Osteocyte (in vitro differentiated cells): ENCODE measurements at regions not wholly inside any gene's neighbourhood (a gene's known extent, or its start where the extent isn't known, plus 50 kb on each side); places are given as distances from the start of the nearest gene placed in this dataset.

Source experiments
- DNase-seq: peaks from one replicate; pipeline ENCODE4 v3.0.0; 2021; ENCODE audit warnings: mixed read lengths; ENCODE audit not compliant: unreplicated experiment; ENCODE audit errors: extremely low spot score
- H3K27ac Mint-ChIP-seq: one replicate; pipeline ENCODE4 v1.8.0; 2021; ENCODE audit warnings: mild to moderate bottlenecking, mixed read lengths; ENCODE audit not compliant: unreplicated experiment
- H3K27me3 Mint-ChIP-seq: one replicate; pipeline ENCODE4 v1.8.0; 2021; ENCODE audit warnings: mixed read lengths; ENCODE audit not compliant: unreplicated experiment
- H3K36me3 Mint-ChIP-seq: one replicate; pipeline ENCODE4 v1.8.0; 2021; ENCODE audit warnings: mixed read lengths; ENCODE audit not compliant: unreplicated experiment
- H3K4me1 Mint-ChIP-seq: one replicate; pipeline ENCODE4 v1.8.0; 2021; ENCODE audit warnings: mixed read lengths; ENCODE audit not compliant: unreplicated experiment
- H3K4me3 Mint-ChIP-seq: one replicate; pipeline ENCODE4 v1.8.0; 2021; ENCODE audit warnings: mild to moderate bottlenecking, moderate library complexity, mixed read lengths; ENCODE audit not compliant: unreplicated experiment
- H3K9me3 Mint-ChIP-seq: one replicate; pipeline ENCODE4 v1.8.0; 2021; ENCODE audit warnings: mixed read lengths; ENCODE audit not compliant: unreplicated experiment
- CTCF ChIP-seq: fragments of 200-600 bp; sonication (generic); IDR thresholded peaks from 2 replicates; pipeline ENCODE4 v1.5.0; 2021; ENCODE audit warnings: antibody characterized with exemption, mild to moderate bottlenecking, moderate library complexity

DNA sequence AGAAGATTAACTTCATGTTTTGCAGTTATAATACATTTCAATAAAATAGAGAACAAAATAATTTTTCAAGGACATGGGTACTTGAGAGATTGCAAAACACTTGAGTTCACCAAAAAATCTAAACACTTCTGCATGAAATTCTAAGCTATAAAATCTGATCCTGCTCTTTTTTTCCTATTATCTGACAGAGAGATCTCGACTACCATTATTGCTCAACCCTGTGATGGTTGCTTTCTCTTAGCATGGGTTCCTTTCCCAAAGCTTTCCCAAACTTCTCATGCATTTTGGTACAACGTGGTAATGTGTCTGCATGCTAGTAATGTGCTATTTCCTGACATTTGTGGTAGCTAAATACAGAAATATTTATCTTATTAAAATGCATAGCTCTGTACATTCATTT lies 1243.1 kb upstream of the ADGRB3 start:
- no peak for DNase-seq

DNA sequence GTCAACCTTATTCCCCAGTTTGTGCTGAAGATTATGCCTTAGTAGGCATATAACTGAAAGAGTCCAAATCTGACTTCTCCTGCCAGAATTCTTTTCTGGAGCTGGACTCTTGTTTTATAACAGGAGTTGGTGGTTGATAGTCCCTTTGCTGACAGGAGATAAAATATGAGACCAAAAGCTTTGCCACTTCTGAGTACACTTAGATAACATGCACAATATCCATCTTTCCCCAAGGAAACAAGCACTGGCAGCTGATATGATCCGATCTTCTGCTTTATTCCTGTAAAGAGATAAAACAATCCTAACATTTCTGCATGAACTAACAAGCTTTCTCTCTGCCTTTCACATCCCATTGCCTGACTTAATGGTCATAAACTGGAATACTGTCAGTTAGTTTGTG lies 1265.4 kb upstream of the ADGRB3 start:
- Mint-ChIP-seq H3K36me3 (no peaks in the 10 kb centered on the region), H3K4me1 (peaks cover 5% of the 10 kb centered on the region), H3K27me3 (no peaks in the 10 kb centered on the region), H3K9me3 (no peaks in the 10 kb centered on the region), H3K27ac (no peak overlapping the region), H3K4me3 (no peak overlapping the region)
- no peak for DNase-seq
- TF ChIP-seq CTCF, result no peak

More for the DNA sequence above, 1243.1 kb upstream of the ADGRB3 start:
- Mint-ChIP-seq H3K36me3 (peaks cover 6% of the 10 kb centered on the region), H3K27ac (no peak overlapping the region), H3K9me3 (peaks cover 6% of the 10 kb centered on the region), H3K27me3 (no peaks in the 10 kb centered on the region), H3K4me3 (no peak overlapping the region), H3K4me1 (peaks cover 10% of the 10 kb centered on the region)
- TF ChIP-seq CTCF, result no peak

GRCh38 chr6:67362976-67363375 lies 1272.1 kb upstream of the ADGRB3 start:
- peaks cover 4% of the 10 kb centered on the region for H3K4me1 Mint-ChIP-seq
- H3K4me3 Mint-ChIP-seq, result no peak overlapping the region
- DNase-seq, result no peak
- peaks cover 2% of the 10 kb centered on the region for H3K36me3 Mint-ChIP-seq
- no peak for TF ChIP-seq CTCF
- no peaks in the 10 kb centered on the region for H3K27me3 Mint-ChIP-seq
- H3K9me3 Mint-ChIP-seq, result peaks cover 4% of the 10 kb centered on the region
- H3K27ac Mint-ChIP-seq, result no peak overlapping the region

DNA sequence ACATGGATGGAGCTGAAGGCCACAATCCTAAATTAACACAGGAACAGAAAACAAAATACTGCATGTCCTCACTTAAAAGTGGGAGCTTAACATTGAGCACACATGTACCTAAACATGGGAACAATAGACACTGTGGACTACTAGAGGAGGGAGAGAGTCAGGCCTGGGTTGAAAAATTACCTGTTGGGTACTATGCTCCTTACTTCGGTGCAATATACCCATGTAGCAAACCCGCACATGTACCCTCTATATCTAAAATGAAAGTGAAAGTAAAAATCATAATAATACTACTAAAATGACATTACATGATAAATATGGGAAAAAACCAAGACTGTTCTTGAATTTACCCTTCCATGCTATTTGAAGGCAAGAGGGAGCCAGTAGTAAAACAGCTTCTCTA lies 1273.8 kb upstream of the ADGRB3 start:
- TF ChIP-seq CTCF, result no peak
- H3K4me3 Mint-ChIP-seq, result no peak overlapping the region
- H3K27ac Mint-ChIP-seq, result no peak overlapping the region
- no peaks in the 10 kb centered on the region for H3K27me3 Mint-ChIP-seq
- peaks cover 2% of the 10 kb centered on the region for H3K36me3 Mint-ChIP-seq
- DNase-seq, result no peak
- H3K4me1 Mint-ChIP-seq, result peaks cover 4% of the 10 kb centered on the region
- H3K9me3 Mint-ChIP-seq, result peaks cover 4% of the 10 kb centered on the region

DNA sequence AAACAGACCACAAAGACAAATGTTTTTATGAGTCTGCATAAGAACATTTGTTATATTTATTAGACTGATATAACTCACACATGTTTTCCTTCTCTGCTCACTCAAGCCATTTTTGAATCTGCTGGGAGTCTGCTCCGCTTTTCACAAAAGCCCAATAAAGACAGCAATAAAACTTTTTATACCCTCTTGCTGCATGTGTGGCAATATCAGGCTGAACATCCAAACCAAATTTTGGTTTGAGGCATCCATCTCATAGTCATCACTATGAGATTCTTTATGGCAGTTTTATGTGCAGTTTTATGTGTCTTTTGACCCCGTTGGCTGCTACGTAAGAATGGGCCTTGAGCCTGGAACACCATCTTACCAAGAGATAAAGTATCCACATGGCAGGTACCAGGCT lies 1276.8 kb upstream of the ADGRB3 start:
- Mint-ChIP-seq H3K36me3 (no peaks in the 10 kb centered on the region), H3K4me3 (no peak overlapping the region), H3K9me3 (peaks cover 4% of the 10 kb centered on the region)

More for the DNA sequence above, 1276.8 kb upstream of the ADGRB3 start:
- no peak for TF ChIP-seq CTCF
- Mint-ChIP-seq H3K27me3 (no peaks in the 10 kb centered on the region), H3K4me1 (peaks cover 4% of the 10 kb centered on the region), H3K27ac (no peak overlapping the region)
- no peak for DNase-seq
